ENCODE measurements at regions not wholly inside any gene's neighbourhood (a gene's known extent, or its start where the extent isn't known, plus 50 kb on each side); places are given as distances from the start of the nearest gene placed in this dataset.
"Not testable (repeated sequence)": the region's sequence is repeated elsewhere in the genome, so short reads cannot be mapped to it uniquely, and the experiment has no call there.

DNA sequence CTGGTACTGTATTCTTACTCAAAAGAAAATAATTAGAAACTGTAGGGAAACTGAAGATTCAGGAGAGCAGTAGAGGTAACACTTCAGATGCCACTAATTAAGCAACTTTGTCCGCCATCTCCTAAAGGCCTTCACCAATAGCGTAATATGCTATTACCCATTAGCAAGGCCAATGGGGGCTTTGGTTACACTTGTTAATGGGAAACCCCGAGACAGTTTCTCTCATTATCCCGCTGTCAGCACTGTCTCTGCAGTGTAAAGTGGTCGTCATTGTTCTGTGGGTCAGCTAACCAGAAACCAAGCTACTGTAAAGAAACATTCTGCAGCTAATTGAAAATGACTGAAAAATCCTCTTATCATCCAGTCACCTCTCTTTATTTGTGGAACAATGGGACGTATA is 468.0 kb upstream of the POU3F2 start:
- TF ChIP-seq, protein P1, sequence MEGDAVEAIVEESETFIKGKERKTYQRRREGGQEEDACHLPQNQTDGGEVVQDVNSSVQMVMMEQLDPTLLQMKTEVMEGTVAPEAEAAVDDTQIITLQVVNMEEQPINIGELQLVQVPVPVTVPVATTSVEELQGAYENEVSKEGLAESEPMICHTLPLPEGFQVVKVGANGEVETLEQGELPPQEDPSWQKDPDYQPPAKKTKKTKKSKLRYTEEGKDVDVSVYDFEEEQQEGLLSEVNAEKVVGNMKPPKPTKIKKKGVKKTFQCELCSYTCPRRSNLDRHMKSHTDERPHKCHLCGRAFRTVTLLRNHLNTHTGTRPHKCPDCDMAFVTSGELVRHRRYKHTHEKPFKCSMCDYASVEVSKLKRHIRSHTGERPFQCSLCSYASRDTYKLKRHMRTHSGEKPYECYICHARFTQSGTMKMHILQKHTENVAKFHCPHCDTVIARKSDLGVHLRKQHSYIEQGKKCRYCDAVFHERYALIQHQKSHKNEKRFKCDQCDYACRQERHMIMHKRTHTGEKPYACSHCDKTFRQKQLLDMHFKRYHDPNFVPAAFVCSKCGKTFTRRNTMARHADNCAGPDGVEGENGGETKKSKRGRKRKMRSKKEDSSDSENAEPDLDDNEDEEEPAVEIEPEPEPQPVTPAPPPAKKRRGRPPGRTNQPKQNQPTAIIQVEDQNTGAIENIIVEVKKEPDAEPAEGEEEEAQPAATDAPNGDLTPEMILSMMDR (IDR thresholded peaks at IDR 0.05; ENCODE audit: low read depth, low read length, missing control alignments), result no peak
- no peak for DNase-seq (ENCODE audit: low read depth)

DNA sequence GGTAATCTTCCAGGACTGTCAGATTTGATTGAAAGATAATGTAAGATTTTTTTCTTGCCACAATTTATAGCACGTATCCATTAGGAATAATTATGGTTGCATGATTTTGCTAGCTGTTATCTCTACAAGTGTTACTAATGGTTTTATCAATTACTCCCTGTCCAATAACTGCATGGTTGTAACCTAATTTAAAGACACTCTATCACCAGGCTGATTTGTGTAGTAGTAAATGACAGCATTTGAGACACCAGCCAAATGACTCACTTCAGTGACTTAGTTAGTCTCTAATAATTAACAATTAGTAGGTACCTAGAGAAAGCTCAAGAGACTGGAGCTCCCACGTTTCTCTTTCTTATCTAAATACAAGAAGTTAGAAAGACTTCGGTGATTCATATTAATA is 453.8 kb upstream of the POU3F2 start:
- H3K4me3 ChIP-seq (ENCODE audit: low read depth, low read length), result no peak overlapping the region
- TF ChIP-seq, protein P1 (IDR thresholded peaks at IDR 0.05; ENCODE audit: low read depth, low read length, missing control alignments), result no peak
- DNase-seq (ENCODE audit: low read depth), result no peak

More for the DNA sequence above, 468.0 kb upstream of the POU3F2 start:
- H3K4me3 ChIP-seq (ENCODE audit: low read depth, low read length), result no peak overlapping the region

DNA sequence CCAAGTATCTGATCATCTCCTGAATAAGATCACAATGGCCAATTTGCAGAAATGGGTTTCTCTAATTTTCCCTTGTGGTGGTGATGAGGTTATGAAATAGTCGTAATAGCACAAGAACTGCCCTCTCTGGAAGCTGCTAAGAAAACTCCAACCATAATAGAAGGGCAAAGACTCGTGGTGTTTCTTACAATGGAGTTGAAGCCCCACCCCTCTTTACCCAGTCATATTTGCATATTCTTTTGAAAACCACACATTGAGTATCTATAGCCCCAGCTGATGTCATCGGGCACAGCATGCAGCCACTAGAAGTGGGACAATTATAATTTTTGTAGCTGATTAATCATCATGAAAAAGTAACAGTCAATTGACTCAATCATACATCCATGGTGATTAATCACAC is 452.1 kb upstream of the POU3F2 start:
- DNase-seq (ENCODE audit: low read depth), result no peak
- TF ChIP-seq, protein P1 (IDR thresholded peaks at IDR 0.05; ENCODE audit: low read depth, low read length, missing control alignments), result no peak
- H3K4me3 ChIP-seq (ENCODE audit: low read depth, low read length), result no peak overlapping the region

DNA sequence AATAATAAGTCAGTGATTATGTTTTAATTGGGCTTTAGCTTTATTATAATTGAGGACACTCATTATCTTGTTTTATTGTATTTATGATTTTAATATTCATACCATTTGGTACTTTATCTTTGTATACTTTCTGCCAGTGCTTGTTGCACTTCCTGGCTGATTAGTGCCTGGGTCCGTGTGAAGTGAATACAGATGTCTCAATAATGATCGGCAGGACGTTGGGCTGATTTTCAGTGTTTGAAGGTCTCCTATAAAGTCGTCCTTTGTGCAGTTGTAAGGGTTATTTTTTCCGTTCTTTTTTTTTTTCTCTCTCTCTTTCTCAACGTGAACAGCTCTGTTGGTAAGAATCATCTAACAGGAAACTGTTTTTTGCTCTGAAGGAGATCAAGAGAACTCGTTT is 450.0 kb upstream of the POU3F2 start:
- TF ChIP-seq, protein P1 (IDR thresholded peaks at IDR 0.05; ENCODE audit: low read depth, low read length, missing control alignments), result no peak
- no peak overlapping the region for H3K4me3 ChIP-seq (ENCODE audit: low read depth, low read length)
- DNase-seq (ENCODE audit: low read depth), result no peak

DNA sequence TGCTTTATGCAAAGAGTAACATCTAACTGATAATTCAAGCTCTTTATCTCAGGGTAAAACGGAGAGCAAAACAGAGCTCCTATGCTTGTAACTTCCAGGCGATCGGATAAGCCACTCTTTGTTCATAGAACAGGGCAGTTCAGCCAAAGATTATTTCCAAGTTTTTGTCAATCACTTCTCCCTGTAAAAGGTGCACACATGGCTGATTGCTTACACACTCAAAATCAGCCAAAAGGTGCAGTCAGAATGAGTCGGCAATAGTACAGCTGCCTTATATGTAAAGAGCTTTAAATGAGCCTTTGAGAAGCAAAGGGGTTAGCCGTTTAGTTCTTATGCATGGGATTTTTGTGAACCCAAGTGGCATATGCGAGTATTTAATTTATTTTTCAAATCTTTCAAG is 449.6 kb upstream of the POU3F2 start:
- no peak overlapping the region for H3K4me3 ChIP-seq (ENCODE audit: low read depth, low read length)
- no peak for DNase-seq (ENCODE audit: low read depth)
- TF ChIP-seq, protein P1 (IDR thresholded peaks at IDR 0.05; ENCODE audit: low read depth, low read length, missing control alignments), result no peak

DNA sequence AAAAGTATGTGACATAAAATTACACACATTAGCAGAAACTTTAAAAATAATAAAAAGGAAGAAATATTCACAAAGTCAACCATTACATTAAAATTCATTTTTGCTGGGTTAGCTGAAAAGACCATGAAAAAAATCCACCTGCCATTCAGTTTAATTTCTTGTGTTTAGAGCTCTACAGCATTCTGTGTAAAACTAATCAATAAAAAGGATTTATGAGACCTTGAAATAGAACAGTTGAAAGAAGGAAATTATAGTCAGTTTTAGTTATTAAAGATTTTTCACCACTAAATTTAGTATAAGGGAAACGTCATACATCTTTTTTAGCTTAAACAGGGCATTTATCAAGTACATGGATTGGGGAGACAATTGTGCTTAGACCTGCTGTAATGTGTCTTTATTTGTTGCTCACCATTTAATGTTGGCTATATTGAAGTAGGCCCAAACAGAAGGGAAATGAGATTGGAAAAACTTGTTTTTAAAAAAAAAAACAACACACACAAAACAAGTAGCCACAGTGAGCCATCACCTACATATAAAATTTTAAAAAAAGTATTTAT is 438.7 kb upstream of the POU3F2 start:
- TF ChIP-seq, protein P1 (IDR thresholded peaks at IDR 0.05; ENCODE audit: low read depth, low read length, missing control alignments), result no peak
- no peak for DNase-seq (ENCODE audit: low read depth)
- H3K4me3 ChIP-seq (ENCODE audit: low read depth, low read length), result no peak overlapping the region

DNA sequence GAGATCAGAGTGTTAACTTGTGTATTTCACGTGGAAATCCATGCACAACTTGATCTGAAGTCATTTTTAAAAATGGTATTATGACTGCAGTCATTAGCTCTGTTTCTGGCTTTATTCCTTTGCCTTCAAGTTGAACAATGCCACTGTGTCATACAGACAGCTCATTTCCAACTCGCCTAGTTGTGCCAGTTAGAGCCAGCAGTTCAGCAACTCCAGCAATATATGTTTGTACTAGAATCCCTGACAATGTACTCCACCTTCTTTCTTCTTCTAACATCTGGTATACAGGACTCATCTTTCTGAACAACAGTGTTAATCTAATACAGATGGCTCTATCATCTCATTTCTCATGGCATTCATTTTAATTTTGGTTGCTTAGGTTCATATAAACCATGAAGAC is 418.3 kb upstream of the POU3F2 start:
- TF ChIP-seq, protein P1 (IDR thresholded peaks at IDR 0.05; ENCODE audit: low read depth, low read length, missing control alignments), result no peak
- DNase-seq (ENCODE audit: low read depth), result no peak
- H3K4me3 ChIP-seq (ENCODE audit: low read depth, low read length), result no peak overlapping the region

DNA sequence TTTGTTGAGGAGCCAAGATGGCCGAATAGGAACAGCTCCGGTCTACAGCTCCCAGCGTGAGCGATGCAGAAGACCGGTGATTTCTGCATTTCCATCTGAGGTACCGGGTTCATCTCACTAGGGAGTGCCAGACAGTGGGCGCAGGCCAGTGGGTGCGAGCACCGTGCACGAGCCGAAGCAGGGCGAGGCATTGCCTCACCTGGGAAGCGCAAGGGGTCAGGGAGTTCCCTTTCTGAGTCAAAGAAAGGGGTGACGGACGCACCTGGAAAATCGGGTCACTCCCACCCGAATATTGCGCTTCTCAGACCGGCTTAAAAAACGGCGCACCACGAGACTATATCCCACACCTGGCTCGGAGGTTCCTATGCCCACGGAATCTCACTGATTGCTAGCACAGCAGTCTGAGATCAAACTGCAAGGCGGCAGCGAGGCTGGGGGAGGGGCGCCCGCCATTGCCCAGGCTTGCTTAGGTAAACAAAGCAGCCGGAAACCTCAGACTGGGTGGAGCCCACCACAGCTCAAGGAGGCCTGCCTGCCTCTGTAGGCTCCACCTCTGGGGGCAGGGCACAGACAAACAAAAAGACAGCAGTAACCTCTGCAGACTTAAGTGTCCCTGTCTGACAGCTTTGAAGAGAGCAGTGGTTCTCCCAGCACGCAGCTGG is 417.7 kb upstream of the POU3F2 start:
- not testable (repeated sequence) for DNase-seq (ENCODE audit: low read depth); H3K4me3 ChIP-seq (ENCODE audit: low read depth, low read length)
